IPS-NIHi11 (cell line): ENCODE measurements at regions not wholly inside any gene's neighbourhood (a gene's known extent, or its start where the extent isn't known, plus 50 kb on each side); places are given as distances from the start of the nearest gene placed in this dataset.
"Not testable (repeated sequence)": the region's sequence is repeated elsewhere in the genome, so short reads cannot be mapped to it uniquely, and the experiment has no call there.

Experiments used
- DNase-seq: peaks from one replicate; pipeline ENCODE4 v3.0.0; 2012; ENCODE audit warnings: mixed read lengths, low spot score

DNA sequence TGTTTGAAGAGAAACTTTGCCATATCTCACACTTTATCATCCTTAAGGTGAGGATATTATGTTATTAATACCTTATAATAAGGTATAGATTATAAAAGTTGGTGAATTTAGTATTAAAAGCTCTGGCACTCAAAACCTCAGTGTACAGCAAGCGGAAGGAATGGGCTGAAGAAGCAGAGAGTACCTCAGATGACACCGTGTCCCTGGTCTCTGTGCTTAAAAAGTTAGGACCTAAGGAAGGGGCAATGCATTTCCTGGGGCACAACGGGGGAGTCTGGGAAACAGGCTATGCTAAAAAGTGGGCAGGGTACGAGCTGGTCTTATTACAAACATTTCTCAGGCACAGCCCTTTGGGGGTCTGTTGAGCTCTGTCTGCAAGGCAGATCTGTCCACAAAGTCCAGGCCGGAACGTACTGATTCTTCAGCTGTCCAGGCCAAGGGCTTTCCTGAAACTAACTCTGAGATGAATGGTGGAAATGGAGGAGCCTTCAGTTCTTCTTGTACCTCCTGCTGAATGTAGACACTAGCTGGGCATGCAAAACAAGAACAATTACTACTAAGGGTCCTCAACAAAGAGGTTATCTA is 202.7 kb downstream of the POM121L12 start:
- no peak for DNase-seq

DNA sequence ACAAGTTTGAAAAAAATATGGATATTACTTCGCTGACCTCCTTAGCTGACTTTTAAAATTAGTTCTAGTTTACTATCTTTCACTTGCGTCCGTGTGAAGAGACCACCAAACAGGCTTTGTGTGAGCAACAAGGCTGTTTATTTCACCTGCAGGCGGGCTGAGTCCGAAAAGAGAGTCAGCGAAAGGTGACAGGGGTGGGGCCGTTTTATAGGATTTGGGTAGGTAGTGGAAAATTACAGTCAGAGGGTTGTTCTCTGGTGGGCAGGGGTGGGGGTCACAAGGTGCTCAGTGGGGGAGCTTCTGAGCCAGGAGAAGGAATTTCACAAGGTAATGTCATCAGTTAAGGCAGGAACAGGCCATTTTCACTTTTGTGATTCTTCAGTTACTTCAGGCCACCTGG is 203.7 kb downstream of the POM121L12 start:
- DNase-seq = not testable (repeated sequence)

GRCh38 chr7:53245721-53246120 is 210.3 kb downstream of the POM121L12 start:
- no peak for DNase-seq

- no peak for DNase-seq
Observed at GRCh38 chr7:53246957-53247356, 211.5 kb downstream of the POM121L12 start.

GRCh38 chr7:53252539-53252938 is 217.1 kb downstream of the POM121L12 start:
- DNase-seq = no peak

GRCh38 chr7:53272081-53272480 is 236.6 kb downstream of the POM121L12 start:
- no peak for DNase-seq

DNA sequence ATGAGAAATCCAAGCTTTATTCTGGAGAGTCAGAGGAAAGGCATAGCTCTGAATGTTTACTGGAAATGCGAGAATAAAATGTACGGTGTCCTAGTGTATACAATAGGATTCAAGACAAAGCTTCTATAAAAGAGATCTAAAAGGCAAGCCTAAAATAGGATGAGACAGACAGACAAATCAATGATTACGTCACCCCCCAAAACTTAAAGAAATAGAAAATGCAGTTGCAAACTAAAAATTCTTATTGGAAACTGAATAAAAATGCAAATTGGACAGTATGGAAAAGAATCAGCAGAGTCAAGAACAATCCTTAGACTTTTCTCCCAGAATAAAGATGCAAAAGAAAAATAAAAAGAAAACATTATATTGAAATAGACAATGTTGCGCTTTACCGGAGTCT is 245.9 kb downstream of the POM121L12 start:
- DNase-seq = no peak

- no peak for DNase-seq
Observed at GRCh38 chr7:53292341-53292740, 256.9 kb downstream of the POM121L12 start.

DNA sequence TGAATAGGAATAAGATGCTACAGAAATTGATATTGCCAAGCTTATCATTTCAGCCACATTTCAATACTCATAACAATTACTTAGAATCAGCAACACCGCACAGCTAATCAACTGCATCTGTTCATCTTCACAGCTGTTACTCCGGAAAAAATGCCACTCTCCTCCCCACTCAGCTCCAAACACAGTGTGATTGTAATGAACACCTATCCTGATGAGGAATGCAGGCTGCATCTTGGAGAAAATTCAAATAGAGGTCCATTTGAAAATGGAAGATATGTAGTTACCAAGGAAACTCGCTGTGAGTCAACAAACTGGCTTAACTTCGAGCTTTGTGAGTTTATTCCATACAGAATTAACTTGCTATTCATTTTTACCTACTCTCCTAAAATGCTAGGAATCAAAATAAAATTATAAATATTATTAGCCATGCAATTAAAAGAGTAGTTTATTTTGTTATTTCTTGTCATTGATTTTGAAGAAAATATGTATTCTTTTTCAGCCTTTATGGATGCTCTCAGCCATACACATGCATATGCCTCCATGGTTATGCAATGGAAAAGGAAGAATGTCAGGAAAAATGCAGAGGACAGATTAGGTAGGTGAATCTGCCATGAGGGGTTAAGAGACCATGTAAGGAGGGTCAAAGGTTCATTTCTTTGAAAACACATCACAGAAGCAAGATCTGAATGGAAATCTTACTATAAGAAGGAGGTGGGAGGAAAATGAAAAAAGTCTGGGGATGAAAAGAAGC is 267.2 kb downstream of the POM121L12 start:
- no peak for DNase-seq

GRCh38 chr7:53303781-53304180 is 268.3 kb downstream of the POM121L12 start:
- no peak for DNase-seq

DNA sequence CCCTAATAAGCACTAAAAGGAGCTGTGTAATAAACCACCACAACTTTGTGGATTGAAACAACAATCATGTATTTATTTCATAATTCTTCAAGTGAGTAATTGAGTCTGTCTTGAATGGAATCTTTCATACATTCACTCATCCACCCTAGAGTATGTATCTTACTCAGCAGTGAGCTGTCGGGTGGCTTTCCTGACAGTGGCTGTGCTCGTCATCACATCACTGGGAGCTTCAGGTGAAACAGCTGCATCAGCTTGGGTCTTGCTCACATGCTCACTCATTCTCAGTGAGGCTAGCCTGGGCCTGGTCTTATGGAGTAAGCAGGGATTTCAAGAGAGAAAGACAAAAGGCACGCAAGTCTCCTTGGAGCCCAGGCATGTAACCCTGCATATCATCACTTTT is 271.4 kb downstream of the POM121L12 start:
- no peak for DNase-seq

DNA sequence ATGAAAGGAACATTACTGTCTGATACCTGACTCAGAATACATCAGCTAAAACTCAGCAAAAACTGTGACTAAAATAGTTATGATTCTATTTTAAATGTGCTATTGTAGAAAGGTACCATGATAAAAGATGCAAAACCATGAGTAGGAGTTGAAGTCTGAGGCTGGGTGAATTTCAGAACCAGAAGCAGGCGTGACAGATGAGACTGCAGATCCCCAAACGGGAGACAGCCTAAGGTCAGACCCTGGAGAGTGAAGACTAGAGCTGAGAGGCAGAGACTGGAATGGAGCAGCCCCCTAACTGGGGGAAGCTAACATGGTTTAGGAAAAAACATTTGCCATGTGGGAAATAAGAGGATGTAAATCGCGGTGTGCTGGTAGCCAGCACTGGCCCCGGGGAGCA is 275.8 kb downstream of the POM121L12 start:
- DNase-seq = no peak

DNA sequence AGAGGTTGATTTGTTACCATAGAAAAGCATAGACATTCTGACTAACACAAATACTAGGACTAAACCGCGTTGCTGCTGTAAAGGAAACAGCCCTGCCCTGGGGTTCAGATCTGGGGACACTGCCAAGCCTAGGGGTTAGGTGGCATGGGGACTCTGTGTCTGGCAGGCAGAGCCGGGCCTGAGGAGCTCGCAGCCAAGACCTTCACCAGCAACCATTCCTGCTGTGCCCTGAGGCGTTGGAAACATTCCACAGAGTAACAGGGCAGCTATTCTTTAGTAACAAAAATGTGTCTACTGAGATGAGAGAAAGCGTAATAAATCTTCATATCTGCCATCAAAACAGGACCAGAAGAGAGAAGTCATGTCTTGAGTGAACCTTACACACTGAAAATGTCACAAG is 280.5 kb downstream of the POM121L12 start:
- DNase-seq = no peak

GRCh38 chr7:53318566-53318965 is 283.1 kb downstream of the POM121L12 start:
- DNase-seq = no peak

- DNase-seq = no peak
Observed at GRCh38 chr7:53325061-53325460, 289.6 kb downstream of the POM121L12 start.

- peak; percentile 78 for DNase-seq
Observed at GRCh38 chr7:53326634-53327033, 291.2 kb downstream of the POM121L12 start.

DNA sequence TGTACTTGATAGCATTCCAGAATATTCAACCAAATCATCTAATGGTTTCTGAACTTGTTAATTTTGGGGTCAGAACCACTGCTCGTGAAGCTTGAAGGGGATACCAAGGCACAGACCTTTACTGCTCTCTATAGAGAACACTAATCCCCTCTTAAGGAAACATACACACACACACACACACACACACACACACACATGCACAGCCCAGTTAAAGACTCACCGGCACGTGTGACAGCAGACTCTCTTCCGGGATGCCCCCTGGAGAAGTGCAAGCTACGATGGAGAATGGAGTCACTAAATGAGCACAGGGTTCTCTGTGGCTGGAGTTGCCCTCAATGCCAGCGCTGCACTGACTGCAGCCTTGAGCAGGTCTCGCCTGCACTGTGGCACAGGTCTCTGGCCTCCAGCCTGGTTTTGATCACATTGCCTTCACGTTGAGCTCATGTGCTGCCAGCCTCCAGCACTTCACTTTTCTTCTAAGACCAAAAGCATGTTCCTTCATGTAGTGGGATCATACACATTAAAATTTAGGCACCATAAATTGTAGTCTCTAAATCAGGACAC is 300.8 kb downstream of the POM121L12 start:
- DNase-seq = no peak

GRCh38 chr7:53340220-53340619 is 304.8 kb downstream of the POM121L12 start:
- DNase-seq = no peak

GRCh38 chr7:53350241-53350640 is 314.8 kb downstream of the POM121L12 start:
- DNase-seq = peak; percentile 57

GRCh38 chr7:53351681-53352080 is 316.2 kb downstream of the POM121L12 start:
- DNase-seq = no peak

GRCh38 chr7:53358269-53358668 is 322.8 kb downstream of the POM121L12 start:
- peak; percentile 17 for DNase-seq

DNA sequence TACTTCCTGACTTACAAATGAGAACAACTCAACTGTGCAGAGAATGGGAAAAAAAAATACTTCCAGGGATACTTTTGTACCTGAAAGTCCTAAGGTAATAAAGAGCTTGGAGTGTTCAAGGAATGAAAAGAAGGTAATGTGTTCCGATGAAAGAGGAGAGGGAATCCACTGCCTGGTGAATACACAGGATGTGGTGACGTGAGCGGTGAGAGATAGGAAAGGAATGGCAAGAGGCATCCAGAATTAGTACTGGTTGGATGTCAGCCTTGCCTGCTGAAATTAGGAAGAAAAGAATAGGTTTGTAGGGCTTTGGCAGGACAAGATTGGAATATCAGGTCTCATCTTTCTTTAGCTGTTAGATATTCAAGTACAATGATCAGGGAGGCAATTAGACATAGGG is 347.7 kb downstream of the POM121L12 start:
- no peak for DNase-seq

DNA sequence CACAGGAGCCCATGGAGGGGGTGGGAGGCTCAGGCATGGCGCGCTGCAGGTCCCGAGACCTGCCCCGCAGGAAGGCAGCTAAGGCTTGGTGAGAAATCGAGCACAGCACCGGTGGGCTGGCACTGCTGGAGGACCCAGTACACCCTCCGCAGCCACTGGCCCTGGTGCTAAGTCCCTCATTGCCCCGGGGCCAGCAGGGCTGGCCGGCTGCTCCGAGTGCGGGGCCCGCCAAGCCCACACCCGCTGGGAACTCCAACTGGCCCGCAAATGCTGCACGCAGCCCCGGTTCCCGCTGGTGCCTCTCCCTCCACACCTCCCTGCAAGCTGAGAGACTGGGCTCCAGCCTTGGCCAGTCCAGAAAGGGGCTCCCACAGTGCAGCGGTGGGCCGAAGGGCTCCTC is 349.8 kb downstream of the POM121L12 start:
- DNase-seq = not testable (repeated sequence)

GRCh38 chr7:53387515-53387914 is 352.1 kb downstream of the POM121L12 start:
- no peak for DNase-seq
